DLD1 (cell line): ENCODE measurements at regions not wholly inside any gene's neighbourhood (a gene's known extent, or its start where the extent isn't known, plus 50 kb on each side); places are given as distances from the start of the nearest gene placed in this dataset.

Source experiments
- in situ Hi-C: cut with HindIII; loops from 2 replicates; pipeline ENCODE4 v1.10.0; 2017; ENCODE audit warnings: low sequenced_read_pairs

GRCh38 chr10:78290131-78290750 is 256.6 kb downstream of the RPS24 start:
- in situ Hi-C loops: no loop called here

- in situ Hi-C loops: no loop called here
These were observed 258.1 kb downstream of the RPS24 start for GRCh38 chr10:78291722-78292121.

GRCh38 chr10:78292250-78292981 is 258.8 kb downstream of the RPS24 start:
- in situ Hi-C loops: no loop called here

- in situ Hi-C loops: no loop called here
These were observed 259.6 kb downstream of the RPS24 start for GRCh38 chr10:78292982-78293865.

GRCh38 chr10:78295242-78295641 is 261.6 kb downstream of the RPS24 start:
- in situ Hi-C loops: no loop called here

GRCh38 chr10:78296785-78297184 is 263.1 kb downstream of the RPS24 start:
- in situ Hi-C loops: no loop called here

GRCh38 chr10:78297997-78298396 is 264.3 kb downstream of the RPS24 start:
- in situ Hi-C loops: no loop called here

GRCh38 chr10:78298835-78299234 is 265.2 kb downstream of the RPS24 start:
- in situ Hi-C loops: no loop called here

- in situ Hi-C loops: no loop called here
These were observed 266.3 kb downstream of the RPS24 start for GRCh38 chr10:78299851-78300468.

- in situ Hi-C loops: no loop called here
These were observed 266.9 kb downstream of the RPS24 start for GRCh38 chr10:78300526-78300925.

- in situ Hi-C loops: no loop called here
These were observed 267.8 kb downstream of the RPS24 start for GRCh38 chr10:78301481-78301880.

GRCh38 chr10:78301891-78302738 is 268.5 kb downstream of the RPS24 start:
- in situ Hi-C loops: no loop called here

GRCh38 chr10:78302739-78302988 is 269.0 kb downstream of the RPS24 start:
- in situ Hi-C loops: no loop called here

- in situ Hi-C loops: no loop called here
These were observed 269.6 kb downstream of the RPS24 start for GRCh38 chr10:78302989-78303854.

GRCh38 chr10:78304091-78305045 is 270.7 kb downstream of the RPS24 start:
- in situ Hi-C loops: no loop called here

- in situ Hi-C loops: no loop called here
These were observed 271.6 kb downstream of the RPS24 start for GRCh38 chr10:78305311-78305710.

GRCh38 chr10:78306358-78306757 is 272.7 kb downstream of the RPS24 start:
- in situ Hi-C loops: no loop called here

GRCh38 chr10:78307576-78307975 is 273.9 kb downstream of the RPS24 start:
- in situ Hi-C loops: no loop called here
